ENCODE measurements at regions not wholly inside any gene's neighbourhood (a gene's known extent, or its start where the extent isn't known, plus 50 kb on each side); places are given as distances from the start of the nearest gene placed in this dataset.

- Mint-ChIP-seq H3K4me1 (peaks cover 0 to 5% (median 3%) of the 10 kb centered on the region in 3 donors), H3K4me3 (no peak overlapping the region), H3K9me3 (peaks cover 0 to 2% (median 0%) of the 10 kb centered on the region in 3 donors), H3K36me3 (no peaks in the 10 kb centered on the region), H3K27ac (no peak overlapping the region), H3K27me3 (no peaks in the 10 kb centered on the region)
Measured at GRCh38 chr10:47136866-47137265, 163.1 kb upstream of the GDF10 start.

- Mint-ChIP-seq H3K27me3 (no peaks in the 10 kb centered on the region), H3K27ac (no peak overlapping the region), H3K4me3 (no peak overlapping the region), H3K4me1 (peaks cover 0 to 5% (median 3%) of the 10 kb centered on the region in 3 donors), H3K9me3 (peaks cover 0 to 2% (median 0%) of the 10 kb centered on the region in 3 donors), H3K36me3 (peaks cover 3% of the 10 kb centered on the region)
Measured at GRCh38 chr10:47137311-47137851, 162.6 kb upstream of the GDF10 start.

GRCh38 chr10:47139121-47139520 is 160.9 kb upstream of the GDF10 start:
- peaks cover under 1% of the 10 kb centered on the region for H3K27me3 Mint-ChIP-seq
- H3K36me3 Mint-ChIP-seq: peaks cover 5% of the 10 kb centered on the region
- no peak overlapping the region for H3K27ac Mint-ChIP-seq
- H3K9me3 Mint-ChIP-seq: no peaks in the 10 kb centered on the region
- peaks cover 0 to 2% (median 1%) of the 10 kb centered on the region in 3 donors for H3K4me1 Mint-ChIP-seq
- H3K4me3 Mint-ChIP-seq: no peak overlapping the region

GRCh38 chr10:47140761-47141348 is 159.1 kb upstream of the GDF10 start:
- H3K27ac Mint-ChIP-seq: no peak overlapping the region
- no peak overlapping the region for H3K4me3 Mint-ChIP-seq
- no peaks in the 10 kb centered on the region for H3K4me1 Mint-ChIP-seq
- peaks cover 5% of the 10 kb centered on the region for H3K36me3 Mint-ChIP-seq
- H3K9me3 Mint-ChIP-seq: no peaks in the 10 kb centered on the region
- peaks cover 1% of the 10 kb centered on the region for H3K27me3 Mint-ChIP-seq

- H3K36me3 Mint-ChIP-seq: peaks cover 5% of the 10 kb centered on the region
- no peaks in the 10 kb centered on the region for H3K4me1 Mint-ChIP-seq
- H3K27me3 Mint-ChIP-seq: peaks cover 1% of the 10 kb centered on the region
- H3K4me3 Mint-ChIP-seq: no peak overlapping the region
- no peak overlapping the region for H3K27ac Mint-ChIP-seq
- H3K9me3 Mint-ChIP-seq: no peaks in the 10 kb centered on the region
Measured at GRCh38 chr10:47141349-47141748, 158.6 kb upstream of the GDF10 start.

- Mint-ChIP-seq H3K27ac (no peak overlapping the region), H3K27me3 (peaks cover 4% of the 10 kb centered on the region), H3K4me1 (no peaks in the 10 kb centered on the region), H3K9me3 (no peaks in the 10 kb centered on the region), H3K36me3 (peaks cover 5% of the 10 kb centered on the region), H3K4me3 (no peak overlapping the region)
Measured at GRCh38 chr10:47143072-47143471, 156.9 kb upstream of the GDF10 start.

GRCh38 chr10:47143473-47143872 is 156.5 kb upstream of the GDF10 start:
- Mint-ChIP-seq H3K4me3 (no peak overlapping the region), H3K36me3 (peaks cover 5% of the 10 kb centered on the region), H3K27me3 (peaks cover 4% of the 10 kb centered on the region), H3K4me1 (no peaks in the 10 kb centered on the region), H3K9me3 (no peaks in the 10 kb centered on the region), H3K27ac (no peak overlapping the region)

- peaks cover 4% of the 10 kb centered on the region for H3K27me3 Mint-ChIP-seq
- no peaks in the 10 kb centered on the region for H3K4me1 Mint-ChIP-seq
- H3K27ac Mint-ChIP-seq: no peak overlapping the region
- H3K4me3 Mint-ChIP-seq: no peak overlapping the region
- H3K9me3 Mint-ChIP-seq: no peaks in the 10 kb centered on the region
- H3K36me3 Mint-ChIP-seq: peaks cover 5% of the 10 kb centered on the region
Measured at GRCh38 chr10:47144525-47144924, 155.5 kb upstream of the GDF10 start.

GRCh38 chr10:47145290-47145934 is 154.6 kb upstream of the GDF10 start:
- Mint-ChIP-seq H3K4me3 (no peak overlapping the region), H3K4me1 (no peaks in the 10 kb centered on the region), H3K9me3 (peaks cover 0 to 2% (median 0%) of the 10 kb centered on the region in 3 donors), H3K27ac (no peak overlapping the region), H3K27me3 (peaks cover 4% of the 10 kb centered on the region), H3K36me3 (peaks cover 5% of the 10 kb centered on the region)

GRCh38 chr10:47146572-47146971 is 153.4 kb upstream of the GDF10 start:
- H3K9me3 Mint-ChIP-seq: peaks cover 0 to 2% (median 0%) of the 10 kb centered on the region in 3 donors
- peaks cover 5% of the 10 kb centered on the region for H3K36me3 Mint-ChIP-seq
- no peaks in the 10 kb centered on the region for H3K4me1 Mint-ChIP-seq
- H3K4me3 Mint-ChIP-seq: no peak overlapping the region
- peaks cover 4% of the 10 kb centered on the region for H3K27me3 Mint-ChIP-seq
- no peak overlapping the region for H3K27ac Mint-ChIP-seq

- Mint-ChIP-seq H3K27me3 (peaks cover 4% of the 10 kb centered on the region), H3K27ac (no peak overlapping the region), H3K4me3 (no peak overlapping the region), H3K36me3 (peaks cover 4% of the 10 kb centered on the region), H3K4me1 (no peaks in the 10 kb centered on the region), H3K9me3 (peaks cover 0 to 2% (median 0%) of the 10 kb centered on the region in 3 donors)
Measured at GRCh38 chr10:47147186-47147585, 152.8 kb upstream of the GDF10 start.

- H3K4me3 Mint-ChIP-seq: no peak overlapping the region
- H3K27me3 Mint-ChIP-seq: peaks cover 11% of the 10 kb centered on the region
- peaks cover 3% of the 10 kb centered on the region for H3K36me3 Mint-ChIP-seq
- peaks cover 2 to 10% (median 8%) of the 10 kb centered on the region in 3 donors for H3K9me3 Mint-ChIP-seq
- H3K4me1 Mint-ChIP-seq: no peaks in the 10 kb centered on the region
- H3K27ac Mint-ChIP-seq: no peak overlapping the region
Measured at GRCh38 chr10:47150581-47150980, 149.4 kb upstream of the GDF10 start.

GRCh38 chr10:47151920-47152319 is 148.1 kb upstream of the GDF10 start:
- no peak overlapping the region for H3K4me3 Mint-ChIP-seq
- no peak overlapping the region for H3K27ac Mint-ChIP-seq
- no peaks in the 10 kb centered on the region for H3K4me1 Mint-ChIP-seq
- peaks cover 5 to 17% (median 12%) of the 10 kb centered on the region in 3 donors for H3K9me3 Mint-ChIP-seq
- peaks cover 3% of the 10 kb centered on the region for H3K36me3 Mint-ChIP-seq
- H3K27me3 Mint-ChIP-seq: peaks cover 13% of the 10 kb centered on the region

- H3K27me3 Mint-ChIP-seq: peaks cover 10% of the 10 kb centered on the region
- peaks cover 3% of the 10 kb centered on the region for H3K36me3 Mint-ChIP-seq
Measured at GRCh38 chr10:47152861-47153349, 147.1 kb upstream of the GDF10 start.

GRCh38 chr10:47154762-47155161 is 145.2 kb upstream of the GDF10 start:
- peak overlapping the region in 1 of 4 donors; percentile 20 for H3K4me3 Mint-ChIP-seq
- H3K27me3 Mint-ChIP-seq: peaks cover 11% of the 10 kb centered on the region
- H3K9me3 Mint-ChIP-seq: peaks cover 5 to 17% (median 12%) of the 10 kb centered on the region in 3 donors
- peaks cover 3% of the 10 kb centered on the region for H3K36me3 Mint-ChIP-seq
- H3K27ac Mint-ChIP-seq: no peak overlapping the region
- no peaks in the 10 kb centered on the region for H3K4me1 Mint-ChIP-seq

More at GRCh38 chr10:47152861-47153349, 147.1 kb upstream of the GDF10 start:
- Mint-ChIP-seq H3K9me3 (peaks cover 5 to 17% (median 12%) of the 10 kb centered on the region in 3 donors), H3K4me3 (no peak overlapping the region), H3K27ac (no peak overlapping the region), H3K4me1 (no peaks in the 10 kb centered on the region)

All from IgD-negative memory B cell (primary cell).